RWPE1 (cell line): ENCODE measurements at regions not wholly inside any gene's neighbourhood (a gene's known extent, or its start where the extent isn't known, plus 50 kb on each side); places are given as distances from the start of the nearest gene placed in this dataset.

Experiments
- CTCF ChIA-PET: fragments of 350-600 bp; sonication (Branson Sonifier 250); formaldehyde crosslinking; extraction: SDS; loops from one replicate; lab custom pipeline; 2021; lab: Yijun Ruan, JAX
- POLR2A ChIA-PET: fragments of 400-600 bp; formaldehyde crosslinking; extraction: SDS; loops from one replicate; lab custom pipeline; 2020; ENCODE audit warnings: antibody characterized with exemption; ENCODE audit not compliant: low non-redundant PET; lab: Yijun Ruan, JAX
- DNase-seq: peaks from one replicate; pipeline ENCODE4 v3.0.0; 2012; ENCODE audit warnings: low spot score
- H3K27ac ChIP-seq: fragments of 450-650 bp; 2 replicates; pipeline ENCODE4 v1.5.1; 2017
- CTCF ChIP-seq: fragments of 450-650 bp; conservative IDR thresholded peaks from 2 replicates; pipeline ENCODE4 v1.5.1; 2017; ENCODE audit warnings: low read depth, mild to moderate bottlenecking

GRCh38 chr1:17890056-17890814 is 135.1 kb downstream of the ACTL8 start:
- CTCF ChIA-PET = interaction anchor here (0.6 kb wide), 1 partner anchor 332 kb away, joined by 3 read pairs; no protein-coding TSS in a partner anchor
- no peak for DNase-seq
- TF ChIP-seq CTCF = no peak
- POLR2A ChIA-PET = no interaction called here
- H3K27ac ChIP-seq = no peak overlapping the region

GRCh38 chr1:17890815-17891191 is 135.7 kb downstream of the ACTL8 start:
- H3K27ac ChIP-seq = no peak overlapping the region
- DNase-seq = no peak
- ChIA-PET POLR2A (no interaction called here), CTCF (interaction anchor here (0.6 to 0.7 kb wide), 2 partner anchors 332 to 678 kb away, joined by 3 read pairs; no protein-coding TSS in a partner anchor)
- TF ChIP-seq CTCF = no peak

- ChIA-PET POLR2A (no interaction called here), CTCF (interaction anchor here (0.5 to 0.7 kb wide), 3 partner anchors 194 to 996 kb away, joined by 3 to 4 read pairs (median 3); no protein-coding TSS in a partner anchor)
- no peak for DNase-seq
- no peak overlapping the region for H3K27ac ChIP-seq
- no peak for TF ChIP-seq CTCF
Measured at GRCh38 chr1:17891205-17892110, 136.3 kb downstream of the ACTL8 start.

GRCh38 chr1:17892225-17892624 is 137.1 kb downstream of the ACTL8 start:
- CTCF ChIA-PET = interaction anchor here (0.6 kb wide), 2 partner anchors 431 to 996 kb away, joined by 3 to 4 read pairs; no protein-coding TSS in a partner anchor
- POLR2A ChIA-PET = no interaction called here
- no peak overlapping the region for H3K27ac ChIP-seq
- TF ChIP-seq CTCF = no peak
- DNase-seq = no peak

GRCh38 chr1:17892851-17893250 is 137.7 kb downstream of the ACTL8 start:
- ChIA-PET POLR2A (no interaction called here), CTCF (interaction anchor here (0.6 kb wide), 2 partner anchors 232 to 430 kb away, joined by 3 read pairs; no protein-coding TSS in a partner anchor)
- TF ChIP-seq CTCF = no peak
- DNase-seq = no peak
- H3K27ac ChIP-seq = no peak overlapping the region
